ENCODE measurements at regions not wholly inside any gene's neighbourhood (a gene's known extent, or its start where the extent isn't known, plus 50 kb on each side); places are given as distances from the start of the nearest gene placed in this dataset.
A peak's percentile ranks its signal among the peaks of the same experiment; 100 is the strongest.

GRCh38 chr10:45553155-45553554, 119.4 kb downstream of the ZFAND4 start:
- Histone ChIP-seq H3K4me2 (ENCODE audit: control insufficient read depth, insufficient read depth) (no peak overlapping the region), H3K27me3 (replicated peaks in 1 of 2; ENCODE audit: control insufficient read depth in 2 of 2, insufficient read depth in 2 of 2, low read length in 1 of 2) (no peaks in the 10 kb centered on the region), H2AFZ (ENCODE audit: control insufficient read depth, low read depth, low read length) (no peak overlapping the region), H3K4me3 (no peak overlapping the region), H3K79me2 (ENCODE audit: control insufficient read depth, insufficient read depth, low read length) (no peaks in the 10 kb centered on the region; the same call in 1 of the 2 replicates), H3K9me3 (replicated peaks; ENCODE audit: control insufficient read depth, insufficient read depth, low read length) (no peaks in the 10 kb centered on the region; the same call in 2 of the 3 replicates), H3K4me1 (ENCODE audit: control insufficient read depth, insufficient read depth, low read length) (peaks cover 18% of the 10 kb centered on the region; the same call in 1 of the 2 replicates), H3K9ac (ENCODE audit: control insufficient read depth, insufficient read depth, low read length) (no peak overlapping the region), H4K20me1 (ENCODE audit: control insufficient read depth, insufficient read depth) (no peaks in the 10 kb centered on the region), H3K27ac (ENCODE audit: control insufficient read depth, insufficient read depth) (no peak overlapping the region; the same call in 1 of the 2 replicates), H3K36me3 (ENCODE audit: control insufficient read depth in 2 of 2, insufficient read depth in 2 of 2, low read length in 1 of 2) (no peaks in the 10 kb centered on the region)
- no peak for FAIRE-seq
- no peak for DNase-seq (ENCODE audit: low read depth, low spot score)
- WGBS (ENCODE audit: insufficient coverage, insufficient replicate concordance, low lambda C conversion rate, missing lambda C conversion rate) = 100% methylated on average over 1 of the region's 1 CpG
- in situ Hi-C loops (cut with MboI) (no loop called here), intact Hi-C loops (cut with micrococcal nuclease; ENCODE audit: unreplicated experiment) (no loop called here)
- TF ChIP-seq CEBPB (IDR thresholded peaks at IDR 0.05; ENCODE audit: borderline replicate concordance in 1 of 2, low read depth in 2 of 2, low read length in 2 of 2) (no peak), HDGF (IDR thresholded peaks at IDR 0.05) (no peak), KDM1A (IDR thresholded peaks at IDR 0.05; ENCODE audit: borderline replicate concordance) (no peak), SPI1 (IDR thresholded peaks at IDR 0.05; ENCODE audit: borderline replicate concordance, insufficient read depth, low read depth, low read length) (peak; percentile 61; the same call in 1 of the 2 replicates), IKZF2 (IDR thresholded peaks at IDR 0.05) (peak; percentile 23 to 36; a peak in 2 of 4 replicates), HDAC6 (IDR thresholded peaks at IDR 0.05; ENCODE audit: unreplicated experiment) (no peak), RUNX3 (IDR thresholded peaks at IDR 0.05; ENCODE audit: low read length) (peak; percentile 55), TCF3 (IDR thresholded peaks at IDR 0.05; ENCODE audit: borderline replicate concordance, insufficient read depth, low read depth, low read length) (no peak), RELB (IDR thresholded peaks at IDR 0.05; ENCODE audit: low read depth) (peak; percentile 23; the same call in 1 of the 2 replicates), PAX5 (IDR thresholded peaks at IDR 0.05; ENCODE audit: borderline replicate concordance, low read depth, low read length) (no peak), NKRF (conservative IDR thresholded peaks at IDR 0.05) (no peak), EP300 (IDR thresholded peaks at IDR 0.05; ENCODE audit: borderline replicate concordance in 1 of 2, control insufficient read depth in 1 of 2, low read depth in 2 of 2, low read length in 2 of 2) (peak in 1 of 2 experiments; percentile 51; a peak in 1 of 4 replicates), DPF2 (IDR thresholded peaks at IDR 0.05) (no peak)
- BruUV-seq (replicated peaks) = no TSS peak
- CTCF ChIA-PET = no interaction called here
- SMC1A ChIA-PET (ENCODE audit: uncharacterized antibody, unreplicated experiment) = interaction anchor here (1.1 to 1.2 kb wide), 2 partner anchors 28 to 35 kb away, joined by 3 read pairs; no protein-coding TSS in a partner anchor
- peak; percentile 71 for ATAC-seq
- RAD21 ChIA-PET (ENCODE audit: unreplicated experiment) = interaction anchor here (1.1 kb wide), 1 partner anchor 119 kb away, joined by 3 read pairs; no protein-coding TSS in a partner anchor
- POLR2A ChIA-PET = no interaction called here

All from GM12878 (cell line).